HL-60 (cell line): ENCODE measurements at regions not wholly inside any gene's neighbourhood (a gene's known extent, or its start where the extent isn't known, plus 50 kb on each side); places are given as distances from the start of the nearest gene placed in this dataset.

Source experiments
- DNase-seq, 2 experiments: peaks; one replicate each; pipeline ENCODE4 v3.0.0-alpha.2; 2010 to 2020; ENCODE audit warnings: low read depth in 1 of 2, low spot score in 1 of 2
- H3K27ac ChIP-seq: fragments of 250-450 bp; sonication (Bioruptor Pico); replicated peaks from 2 replicates; pipeline ENCODE4 v1.5.1; 2020; ENCODE audit warnings: mild to moderate bottlenecking, moderate library complexity
- H3K27me3 ChIP-seq: fragments of 250-450 bp; sonication (Bioruptor Pico); 2 replicates; pipeline ENCODE4 v1.5.1; 2021; ENCODE audit warnings: mild to moderate bottlenecking, moderate library complexity; ENCODE audit not compliant: insufficient read depth, poor library complexity, severe bottlenecking
- H3K4me3 ChIP-seq: replicated peaks from 2 replicates; pipeline ENCODE4 v1.5.1; 2011; ENCODE audit warnings: mild to moderate bottlenecking, control low read depth, low read length; ENCODE audit not compliant: insufficient read depth
- CTCF ChIP-seq: IDR thresholded peaks from one replicate; pipeline ENCODE4 v1.5.1; 2011; ENCODE audit warnings: low read length, control low read depth, inconsistent platforms; ENCODE audit not compliant: insufficient read depth
- GABPA ChIP-seq: IDR thresholded peaks from 2 replicates; pipeline ENCODE4 v1.6.1; 2012; ENCODE audit warnings: low read depth
- POLR2AphosphoS5 ChIP-seq: IDR thresholded peaks from 2 replicates; pipeline ENCODE4 v1.6.1; 2012; ENCODE audit warnings: low read depth
- SPI1 ChIP-seq: IDR thresholded peaks from 2 replicates; pipeline ENCODE4 v1.6.1; 2012; ENCODE audit warnings: low read depth, mild to moderate bottlenecking, borderline replicate concordance
- TF ChIP-seq, protein P1 (sequence below): IDR thresholded peaks from 2 replicates; pipeline ENCODE4 v1.6.1; 2012; ENCODE audit warnings: low read depth; ENCODE audit not compliant: insufficient replicate concordance

DNA sequence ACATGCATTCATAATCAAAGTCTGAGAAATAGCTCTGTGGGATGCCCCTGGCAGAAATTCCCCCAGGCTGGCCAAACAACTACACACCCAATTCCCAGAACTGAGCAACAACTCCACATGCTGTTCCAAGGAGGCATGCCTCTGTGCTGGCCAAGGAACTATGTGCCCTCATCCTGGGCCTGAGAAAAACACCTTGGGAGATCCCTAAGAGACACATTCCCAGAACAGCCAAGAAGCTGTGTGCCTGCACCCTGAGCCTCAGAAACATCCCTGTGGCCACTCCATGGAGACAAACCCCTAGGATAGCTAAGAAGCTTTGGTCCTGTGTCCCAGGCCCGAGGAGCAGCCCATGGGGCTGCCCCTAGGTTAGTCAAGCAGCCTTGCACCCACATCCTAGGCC is 92.3 kb upstream of the MME start:
- H3K27me3 ChIP-seq, result no peaks in the 10 kb centered on the region
- no peak overlapping the region for H3K27ac ChIP-seq
- DNase-seq, result no peak
- TF ChIP-seq SPI1 (no peak), POLR2AphosphoS5 (no peak), GABPA (no peak), CTCF (no peak)
- TF ChIP-seq, protein P1, sequence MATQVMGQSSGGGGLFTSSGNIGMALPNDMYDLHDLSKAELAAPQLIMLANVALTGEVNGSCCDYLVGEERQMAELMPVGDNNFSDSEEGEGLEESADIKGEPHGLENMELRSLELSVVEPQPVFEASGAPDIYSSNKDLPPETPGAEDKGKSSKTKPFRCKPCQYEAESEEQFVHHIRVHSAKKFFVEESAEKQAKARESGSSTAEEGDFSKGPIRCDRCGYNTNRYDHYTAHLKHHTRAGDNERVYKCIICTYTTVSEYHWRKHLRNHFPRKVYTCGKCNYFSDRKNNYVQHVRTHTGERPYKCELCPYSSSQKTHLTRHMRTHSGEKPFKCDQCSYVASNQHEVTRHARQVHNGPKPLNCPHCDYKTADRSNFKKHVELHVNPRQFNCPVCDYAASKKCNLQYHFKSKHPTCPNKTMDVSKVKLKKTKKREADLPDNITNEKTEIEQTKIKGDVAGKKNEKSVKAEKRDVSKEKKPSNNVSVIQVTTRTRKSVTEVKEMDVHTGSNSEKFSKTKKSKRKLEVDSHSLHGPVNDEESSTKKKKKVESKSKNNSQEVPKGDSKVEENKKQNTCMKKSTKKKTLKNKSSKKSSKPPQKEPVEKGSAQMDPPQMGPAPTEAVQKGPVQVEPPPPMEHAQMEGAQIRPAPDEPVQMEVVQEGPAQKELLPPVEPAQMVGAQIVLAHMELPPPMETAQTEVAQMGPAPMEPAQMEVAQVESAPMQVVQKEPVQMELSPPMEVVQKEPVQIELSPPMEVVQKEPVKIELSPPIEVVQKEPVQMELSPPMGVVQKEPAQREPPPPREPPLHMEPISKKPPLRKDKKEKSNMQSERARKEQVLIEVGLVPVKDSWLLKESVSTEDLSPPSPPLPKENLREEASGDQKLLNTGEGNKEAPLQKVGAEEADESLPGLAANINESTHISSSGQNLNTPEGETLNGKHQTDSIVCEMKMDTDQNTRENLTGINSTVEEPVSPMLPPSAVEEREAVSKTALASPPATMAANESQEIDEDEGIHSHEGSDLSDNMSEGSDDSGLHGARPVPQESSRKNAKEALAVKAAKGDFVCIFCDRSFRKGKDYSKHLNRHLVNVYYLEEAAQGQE, result no peak
- H3K4me3 ChIP-seq, result no peak overlapping the region

DNA sequence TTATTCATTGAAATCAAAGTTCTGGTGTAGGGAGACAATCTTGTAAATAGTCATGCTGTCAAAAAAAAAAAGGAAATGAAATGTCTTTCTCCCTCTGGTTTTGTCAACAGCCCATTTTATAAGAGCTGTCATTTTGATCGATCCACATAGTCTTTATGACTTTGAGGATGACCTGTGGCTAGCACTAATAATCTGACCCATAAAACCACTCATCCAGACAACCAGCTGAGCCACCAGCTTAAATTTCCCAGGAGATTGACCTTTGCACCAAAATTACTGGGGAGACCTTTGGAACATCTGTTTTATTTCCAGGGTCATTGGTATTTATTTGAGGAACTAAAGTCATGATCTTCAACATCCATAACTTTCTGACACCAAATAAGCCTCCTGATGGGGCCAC is 98.5 kb upstream of the MME start:
- H3K27ac ChIP-seq, result no peak overlapping the region
- H3K4me3 ChIP-seq, result no peak overlapping the region
- no peak for DNase-seq
- no peak for TF ChIP-seq CTCF
- TF ChIP-seq, protein P1, result no peak
- TF ChIP-seq POLR2AphosphoS5, result no peak
- TF ChIP-seq SPI1, result no peak
- TF ChIP-seq GABPA, result no peak
- H3K27me3 ChIP-seq, result no peaks in the 10 kb centered on the region

GRCh38 chr3:154981201-154981600 is 98.9 kb upstream of the MME start:
- no peak overlapping the region for H3K27ac ChIP-seq
- H3K27me3 ChIP-seq, result no peaks in the 10 kb centered on the region
- no peak for DNase-seq
- TF ChIP-seq SPI1, result no peak
- no peak for TF ChIP-seq GABPA
- TF ChIP-seq, protein P1, result no peak
- TF ChIP-seq POLR2AphosphoS5, result no peak
- TF ChIP-seq CTCF, result no peak
- H3K4me3 ChIP-seq, result no peak overlapping the region
